ENCODE measurements at regions not wholly inside any gene's neighbourhood (a gene's known extent, or its start where the extent isn't known, plus 50 kb on each side); places are given as distances from the start of the nearest gene placed in this dataset.

DNA sequence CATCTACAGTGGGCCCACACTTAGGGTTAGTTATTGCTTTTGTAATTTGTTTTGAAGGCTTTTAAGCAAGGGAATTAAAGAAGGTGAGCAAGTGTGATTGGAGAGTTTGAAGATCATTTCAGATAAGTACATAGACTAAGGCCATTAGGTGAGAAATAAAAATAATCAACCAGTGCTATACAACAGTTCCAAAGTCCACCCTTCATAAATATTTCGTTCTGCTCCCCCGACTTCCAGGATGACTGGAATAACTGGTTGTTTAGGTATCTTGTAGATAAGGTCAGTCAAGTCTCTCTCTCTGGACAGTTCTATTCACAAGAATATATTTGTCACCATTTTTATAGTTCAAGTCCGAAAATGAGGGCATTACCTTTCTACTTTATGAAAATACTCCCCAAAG lies 98.0 kb upstream of the MBL2 start:
- Histone ChIP-seq H3K36me3 (replicated peaks) (no peaks in the 10 kb centered on the region), H3K4me1 (no peaks in the 10 kb centered on the region), H3K9me3 (no peaks in the 10 kb centered on the region; the same call in 1 of the 2 replicates), H3K27me3 (ENCODE audit: low read depth) (no peaks in the 10 kb centered on the region), H3K4me3 (no peak overlapping the region)
- in situ Hi-C loops (cut with MboI; ENCODE audit: low sequenced_read_pairs): no loop called here
- no peak for DNase-seq (ENCODE audit: low spot score in 2 of 2)

DNA sequence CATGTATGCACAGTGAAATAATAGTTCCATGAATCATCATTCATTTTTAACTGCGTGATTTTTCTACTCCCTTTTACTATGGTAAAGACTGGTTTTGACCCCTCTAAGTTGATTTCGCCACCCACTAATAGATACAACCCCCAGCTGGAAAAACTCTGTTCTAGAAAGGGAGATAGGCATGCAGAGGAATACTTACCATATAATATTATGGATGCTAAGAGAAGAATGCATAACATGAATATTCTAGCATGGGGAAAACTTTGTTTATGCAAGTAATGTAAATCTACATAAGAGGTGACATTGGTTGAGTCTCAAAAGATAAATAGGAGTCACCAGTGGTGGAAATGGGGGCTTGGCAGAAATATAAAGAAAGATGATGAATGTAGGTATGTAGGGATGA lies 97.3 kb upstream of the MBL2 start:
- Histone ChIP-seq H3K4me3 (no peak overlapping the region), H3K27me3 (ENCODE audit: low read depth) (no peaks in the 10 kb centered on the region), H3K4me1 (no peaks in the 10 kb centered on the region), H3K9me3 (no peaks in the 10 kb centered on the region; the same call in 1 of the 2 replicates), H3K36me3 (replicated peaks) (no peaks in the 10 kb centered on the region)
- DNase-seq (ENCODE audit: low spot score in 2 of 2): no peak
- in situ Hi-C loops (cut with MboI; ENCODE audit: low sequenced_read_pairs): no loop called here

DNA sequence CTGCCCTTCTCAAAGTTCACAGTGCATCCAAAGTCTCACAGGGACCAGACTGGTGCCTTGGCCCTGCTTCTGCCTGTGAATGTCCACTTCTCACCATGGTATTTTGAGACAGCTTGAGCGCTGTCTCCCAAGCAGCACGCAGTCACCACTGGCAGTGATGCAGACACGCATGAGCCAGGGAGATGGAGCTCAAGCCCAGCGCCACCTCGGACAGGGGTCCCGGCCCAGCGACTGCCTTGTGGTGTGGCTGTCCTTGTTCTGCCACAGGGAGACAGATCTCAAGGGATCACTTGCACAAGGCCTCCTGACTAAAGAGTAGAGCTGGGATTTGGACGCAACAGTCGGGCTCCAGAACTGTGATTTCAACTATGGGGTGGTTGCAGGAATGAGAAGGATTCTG lies 92.6 kb upstream of the MBL2 start:
- Histone ChIP-seq H3K36me3 (replicated peaks) (no peaks in the 10 kb centered on the region), H3K27me3 (ENCODE audit: low read depth) (no peaks in the 10 kb centered on the region), H3K4me1 (no peaks in the 10 kb centered on the region), H3K4me3 (no peak overlapping the region), H3K9me3 (no peaks in the 10 kb centered on the region; the same call in 1 of the 2 replicates)
- no peak for DNase-seq (ENCODE audit: low spot score in 2 of 2)
- in situ Hi-C loops (cut with MboI; ENCODE audit: low sequenced_read_pairs): no loop called here

DNA sequence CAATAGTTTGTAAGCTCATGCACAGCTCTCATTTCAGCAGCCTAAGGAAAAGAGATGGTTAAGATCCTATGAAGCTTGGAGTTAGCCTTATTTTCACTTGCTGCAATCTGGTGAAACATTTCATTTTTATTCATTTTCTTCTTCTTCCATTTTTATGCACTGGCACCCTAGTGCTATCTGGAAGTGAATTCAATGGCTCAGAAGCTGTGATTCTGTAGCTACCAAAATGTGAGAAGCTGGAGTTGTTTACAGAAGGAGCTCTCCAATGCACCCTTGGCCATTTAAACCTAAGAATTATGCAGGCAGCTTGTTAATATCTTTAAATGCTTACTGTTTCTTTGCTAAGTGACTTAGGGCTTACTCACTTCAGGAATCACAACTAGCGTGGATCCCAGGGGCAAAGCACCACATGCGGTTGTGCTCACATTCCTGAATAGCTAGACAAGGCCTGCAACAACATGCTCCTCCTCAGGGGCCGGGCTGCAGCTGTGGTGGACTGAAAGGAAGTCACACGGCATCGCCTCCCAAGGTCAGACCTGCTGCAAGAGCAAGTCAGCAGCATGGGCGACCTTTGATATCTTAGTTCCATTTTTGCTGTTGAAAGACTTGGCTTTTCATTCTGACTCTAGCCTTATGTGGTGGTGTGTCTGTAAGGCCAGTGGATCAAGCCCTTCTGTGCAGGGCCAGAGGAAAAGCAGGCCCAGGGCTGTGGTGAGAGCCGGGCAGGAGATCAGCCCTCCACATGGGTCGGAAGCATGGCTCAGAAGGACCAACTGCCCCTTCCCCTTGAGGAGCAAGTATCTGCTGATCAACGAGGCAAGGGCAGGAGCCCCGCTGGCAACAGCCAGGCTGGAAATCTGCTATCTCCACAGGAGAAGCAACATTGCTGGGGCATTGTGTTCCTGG lies 91.9 kb upstream of the MBL2 start:
- in situ Hi-C loops (cut with MboI; ENCODE audit: low sequenced_read_pairs): no loop called here
- H3K9me3 ChIP-seq: no peaks in the 10 kb centered on the region
- no peaks in the 10 kb centered on the region for H3K27me3 ChIP-seq (ENCODE audit: low read depth)
- DNase-seq (ENCODE audit: low spot score in 2 of 2): no peak
- no peaks in the 10 kb centered on the region for H3K36me3 ChIP-seq (replicated peaks)
- H3K4me3 ChIP-seq: no peak overlapping the region
- no peaks in the 10 kb centered on the region for H3K4me1 ChIP-seq

DNA sequence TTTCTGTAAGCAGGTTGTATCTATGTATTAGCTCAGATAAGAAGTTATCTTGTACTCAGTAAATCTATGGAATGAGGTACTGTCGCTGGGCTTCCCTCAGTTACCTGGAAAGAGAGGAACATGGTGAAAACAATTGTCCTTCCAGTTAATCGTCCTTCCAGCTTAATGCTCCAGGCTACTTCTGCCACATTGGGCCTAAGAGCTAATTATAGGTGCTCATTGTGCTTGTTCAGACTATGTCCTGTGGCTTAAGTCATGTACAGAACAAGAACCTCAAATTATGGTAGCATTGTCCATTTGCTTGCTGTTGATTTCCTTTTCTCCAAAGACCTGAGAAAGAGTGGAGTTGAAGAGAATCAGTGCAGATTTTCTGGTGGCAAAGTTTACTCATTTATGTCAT lies 86.1 kb upstream of the MBL2 start:
- Histone ChIP-seq H3K4me1 (peaks cover 5% of the 10 kb centered on the region; the same call in 1 of the 2 replicates), H3K27me3 (ENCODE audit: low read depth) (no peaks in the 10 kb centered on the region)
- in situ Hi-C loops (cut with MboI; ENCODE audit: low sequenced_read_pairs): no loop called here

DNA sequence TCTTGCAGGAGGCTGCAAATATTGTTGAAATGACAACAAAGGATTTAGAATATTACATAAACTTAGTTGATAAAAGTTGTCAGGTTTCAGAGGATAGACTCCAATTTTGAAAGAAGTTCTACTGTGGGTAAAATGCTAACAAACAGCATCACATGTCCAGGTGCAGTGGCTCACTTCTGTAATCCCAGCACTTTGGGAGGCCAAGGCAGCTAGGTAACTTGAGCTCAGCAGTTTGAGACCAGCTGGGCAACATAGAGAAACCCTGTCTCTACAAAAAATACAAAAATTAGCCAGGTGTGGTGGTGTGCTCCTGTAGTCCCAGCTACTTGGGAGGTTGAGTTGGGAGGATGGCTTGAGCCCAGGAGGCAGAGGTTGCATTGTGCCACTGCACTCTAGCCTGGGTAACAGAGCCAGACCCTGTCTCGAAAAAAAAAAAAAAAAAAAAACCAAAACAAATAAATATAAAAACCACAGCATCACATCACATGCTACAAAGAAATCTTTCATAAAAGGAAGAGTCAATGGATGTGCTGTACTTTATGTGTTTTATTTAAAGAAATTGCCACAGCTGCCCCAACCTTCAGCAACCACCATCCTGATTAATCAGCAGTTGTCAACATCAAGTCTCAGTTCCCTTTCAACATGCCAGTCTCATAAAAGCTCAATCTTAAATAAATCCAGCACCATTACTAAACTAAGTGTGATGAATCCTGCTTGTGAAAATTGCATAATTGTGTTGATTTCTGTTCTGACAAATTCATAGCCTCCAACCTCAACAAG lies 83.2 kb upstream of the MBL2 start:
- no peak overlapping the region for H3K4me3 ChIP-seq
- in situ Hi-C loops (cut with MboI; ENCODE audit: low sequenced_read_pairs): no loop called here
- no peaks in the 10 kb centered on the region for H3K9me3 ChIP-seq
- no peak for DNase-seq (ENCODE audit: low spot score in 2 of 2)
- peaks cover 5% of the 10 kb centered on the region; the same call in 1 of the 2 replicates for H3K4me1 ChIP-seq
- H3K27me3 ChIP-seq (ENCODE audit: low read depth): no peaks in the 10 kb centered on the region
- no peaks in the 10 kb centered on the region for H3K36me3 ChIP-seq (replicated peaks)

More for the DNA sequence above, 86.1 kb upstream of the MBL2 start:
- no peaks in the 10 kb centered on the region for H3K9me3 ChIP-seq
- no peaks in the 10 kb centered on the region for H3K36me3 ChIP-seq (replicated peaks)
- no peak overlapping the region for H3K4me3 ChIP-seq
- DNase-seq (ENCODE audit: low spot score in 2 of 2): no peak

DNA sequence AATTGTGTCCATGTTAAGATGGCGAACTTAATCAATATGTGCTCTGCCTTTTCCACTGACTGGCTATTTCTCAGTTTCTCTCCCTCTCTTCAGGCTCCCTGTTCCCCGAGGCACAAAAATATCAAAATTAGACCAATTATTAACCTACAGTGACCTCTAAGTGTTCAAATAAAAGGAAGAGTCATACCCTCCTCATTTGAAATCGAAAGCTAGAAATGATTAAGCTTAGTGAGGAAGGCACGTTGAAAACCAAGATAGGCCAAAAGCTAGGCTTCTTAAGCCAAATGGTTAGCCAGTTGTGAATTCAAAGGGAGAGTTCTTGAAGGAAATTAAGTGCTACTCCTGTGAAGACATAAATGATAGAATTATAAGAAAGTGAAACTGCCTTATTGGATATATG lies 81.1 kb upstream of the MBL2 start:
- 0 out of 2 replicates have a peak, but pooled peaks cover 3% of the 10 kb centered on the region for H3K9me3 ChIP-seq
- H3K36me3 ChIP-seq (replicated peaks): no peaks in the 10 kb centered on the region
- in situ Hi-C loops (cut with MboI; ENCODE audit: low sequenced_read_pairs): no loop called here
- peaks cover 5% of the 10 kb centered on the region; the same call in 1 of the 2 replicates for H3K4me1 ChIP-seq
- no peak for DNase-seq (ENCODE audit: low spot score in 2 of 2)
- H3K4me3 ChIP-seq: no peak overlapping the region
- no peaks in the 10 kb centered on the region for H3K27me3 ChIP-seq (ENCODE audit: low read depth)

DNA sequence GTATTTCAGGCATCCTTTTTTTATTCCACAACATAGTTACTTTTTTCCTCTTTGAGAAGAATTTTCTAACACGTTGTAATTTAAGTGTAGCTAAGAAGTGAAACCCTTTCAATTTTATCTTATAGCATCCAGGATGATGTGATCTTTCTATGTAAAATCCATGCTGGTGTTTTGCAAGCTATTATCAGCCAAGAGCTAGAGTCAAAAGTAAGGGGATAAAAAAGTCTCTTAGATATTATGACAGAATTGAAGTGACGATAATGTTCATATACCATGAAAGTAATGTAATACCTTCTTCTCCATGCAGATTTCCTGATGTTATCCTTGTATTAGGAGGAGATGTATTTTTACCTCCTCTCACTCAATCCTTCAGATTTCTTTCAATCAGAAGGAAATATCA lies 64.2 kb upstream of the MBL2 start:
- DNase-seq (ENCODE audit: low spot score in 2 of 2): no peak
- no peak overlapping the region for H3K4me3 ChIP-seq
- no peaks in the 10 kb centered on the region for H3K36me3 ChIP-seq (replicated peaks)
- no peaks in the 10 kb centered on the region for H3K9me3 ChIP-seq
- no peaks in the 10 kb centered on the region for H3K27me3 ChIP-seq (ENCODE audit: low read depth)
- in situ Hi-C loops (cut with MboI; ENCODE audit: low sequenced_read_pairs): no loop called here
- H3K4me1 ChIP-seq: no peaks in the 10 kb centered on the region

All from HAP-1 (cell line).